IMR-90 (cell line): ENCODE measurements at regions not wholly inside any gene's neighbourhood (a gene's known extent, or its start where the extent isn't known, plus 50 kb on each side); places are given as distances from the start of the nearest gene placed in this dataset.

ENCODE experiments used
- ATAC-seq: fragments of 200-7000 bp; cut with Tn5 transposase; 2 replicates; pipeline ENCODE4 v1.9.1; 2020; ENCODE audit warnings: low read depth, mild to moderate bottlenecking, moderate library complexity
- BruUV-seq: library from RNA; stranded (reverse); fragments of 400-500 nt; replicated peaks from 2 replicates; lab custom pipeline; 2021; lab: Mats Ljungman, UMichigan
- CTCF ChIA-PET: fragments of 300-600 bp; formaldehyde crosslinking; extraction: SDS; loops from one replicate; lab custom pipeline; 2021; ENCODE audit warnings: antibody characterized with exemption; lab: Yijun Ruan, JAX
- POLR2A ChIA-PET: fragments of 300-600 bp; sonication (Branson Sonifier 250); formaldehyde crosslinking; loops from one replicate; lab custom pipeline; 2022; ENCODE audit warnings: antibody characterized with exemption; ENCODE audit not compliant: unreplicated experiment; lab: Charles Lee
- DNase-seq: peaks from one replicate; pipeline ENCODE4 v3.0.0; 2013
- H2AFZ ChIP-seq: replicated peaks from 2 replicates; pipeline ENCODE3; 2013; ENCODE audit warnings: low read length, mild to moderate bottlenecking; ENCODE audit not compliant: poor library complexity
- H2AK5ac ChIP-seq: 2 replicates; pipeline ENCODE4 v1.6.1; 2013; ENCODE audit warnings: low read depth, low read length, inconsistent platforms
- H2AK9ac ChIP-seq: replicated peaks from 2 replicates; pipeline ENCODE3; 2013; ENCODE audit warnings: mild to moderate bottlenecking, low read depth, low read length, moderate library complexity; ENCODE audit not compliant: poor library complexity
- H2BK120ac ChIP-seq: 2 replicates; pipeline ENCODE4 v1.6.1; 2013; ENCODE audit warnings: low read depth, low read length, inconsistent platforms
- H2BK15ac ChIP-seq: 3 replicates; pipeline ENCODE4 v1.6.1; 2013; ENCODE audit warnings: low read depth, low read length, inconsistent platforms
- H2BK20ac ChIP-seq: 2 replicates; pipeline ENCODE4 v1.6.1; 2013; ENCODE audit warnings: low read depth, mild to moderate bottlenecking, inconsistent platforms, low read length, moderate library complexity
- H2BK5ac ChIP-seq: 2 replicates; pipeline ENCODE4 v1.6.1; 2013; ENCODE audit warnings: mild to moderate bottlenecking, low read depth, low read length, inconsistent platforms; ENCODE audit not compliant: poor library complexity, severe bottlenecking
- H3K14ac ChIP-seq: replicated peaks from 2 replicates; pipeline ENCODE4 v1.6.1; 2013; ENCODE audit warnings: low read depth, low read length, inconsistent platforms
- H3K18ac ChIP-seq: 2 replicates; pipeline ENCODE4 v1.6.1; 2013; ENCODE audit warnings: low read depth, low read length, control low read depth
- H3K23ac ChIP-seq: 2 replicates; pipeline ENCODE4 v1.6.1; 2013; ENCODE audit warnings: low read depth, low read length, inconsistent platforms
- H3K27ac ChIP-seq: 2 replicates; pipeline ENCODE4 v1.5.1; 2013; ENCODE audit warnings: mild to moderate bottlenecking, control low read depth, low read length; ENCODE audit not compliant: insufficient read depth
- H3K27me3 ChIP-seq: 2 replicates; pipeline ENCODE4 v1.6.1; 2013; ENCODE audit warnings: low read length; ENCODE audit not compliant: control insufficient read depth, insufficient read depth
- H3K36me3 ChIP-seq: 2 replicates; pipeline ENCODE4 v1.6.1; 2013; ENCODE audit warnings: low read length, mixed read lengths; ENCODE audit not compliant: control insufficient read depth, insufficient read depth
- H3K4ac ChIP-seq: 2 replicates; pipeline ENCODE4 v1.6.1; 2013; ENCODE audit warnings: low read depth, low read length, inconsistent platforms
- H3K4me1 ChIP-seq: 2 replicates; pipeline ENCODE4 v1.6.1; 2013; ENCODE audit warnings: low read length, mixed read lengths; ENCODE audit not compliant: control insufficient read depth, insufficient read depth
- H3K4me2 ChIP-seq: 2 replicates; pipeline ENCODE4 v1.6.1; 2013; ENCODE audit warnings: low read depth, mild to moderate bottlenecking, control low read depth, low read length, moderate library complexity
- H3K4me3 ChIP-seq: 2 replicates; pipeline ENCODE4 v1.5.1; 2013; ENCODE audit warnings: low read depth, mild to moderate bottlenecking, control low read depth, low read length, moderate library complexity; ENCODE audit not compliant: insufficient read depth
- H3K56ac ChIP-seq: 2 replicates; pipeline ENCODE4 v1.6.1; 2013; ENCODE audit warnings: low read length, inconsistent platforms; ENCODE audit not compliant: insufficient read depth; ENCODE audit errors: extremely low read depth
- H3K79me1 ChIP-seq, 2 experiments: 2 replicates each; pipeline ENCODE4 v1.6.1; 2013; ENCODE audit warnings: low read length in 2 of 2, inconsistent platforms in 1 of 2, low read depth in 1 of 2
- H3K9ac ChIP-seq: 2 replicates; pipeline ENCODE4 v1.6.1; 2013; ENCODE audit warnings: low read depth, low read length, control low read depth
- H3K9me1 ChIP-seq: 2 replicates; pipeline ENCODE4 v1.6.1; 2013; ENCODE audit warnings: low read length, inconsistent platforms; ENCODE audit not compliant: insufficient read depth
- H3K9me3 ChIP-seq: 2 replicates; pipeline ENCODE4 v1.6.1; 2013; ENCODE audit warnings: low read length; ENCODE audit not compliant: control insufficient read depth, insufficient read depth
- H4K20me1 ChIP-seq: 2 replicates; pipeline ENCODE4 v1.6.1; 2013; ENCODE audit warnings: low read length, inconsistent platforms; ENCODE audit not compliant: insufficient read depth
- H4K5ac ChIP-seq: 2 replicates; pipeline ENCODE4 v1.6.1; 2013; ENCODE audit warnings: mild to moderate bottlenecking, low read depth, low read length, control low read depth
- H4K8ac ChIP-seq, 2 experiments: 2 replicates each; pipeline ENCODE4 v1.6.1; 2013; ENCODE audit warnings: low read depth in 2 of 2, low read length in 2 of 2, control low read depth in 1 of 2, inconsistent platforms in 1 of 2
- H4K91ac ChIP-seq: 2 replicates; pipeline ENCODE4 v1.6.1; 2013; ENCODE audit warnings: low read depth, low read length, inconsistent platforms; ENCODE audit not compliant: insufficient read depth
- BHLHE40 ChIP-seq: fragments of 150-350 bp; IDR thresholded peaks from 2 replicates; pipeline ENCODE4 v1.6.1; 2016; ENCODE audit warnings: mild to moderate bottlenecking, low read depth, low read length
- CEBPB ChIP-seq: IDR thresholded peaks from 2 replicates; pipeline ENCODE4 v1.6.1; 2012; ENCODE audit warnings: low read depth, low read length, improper control_type of control experiment
- MAZ ChIP-seq: IDR thresholded peaks from 2 replicates; pipeline ENCODE4 v1.6.1; 2012; ENCODE audit warnings: low read depth, mild to moderate bottlenecking, low read length, improper control_type of control experiment, moderate library complexity, borderline replicate concordance
- POLR2A ChIP-seq: IDR thresholded peaks from 2 replicates; pipeline ENCODE4 v1.6.1; 2012; ENCODE audit warnings: mild to moderate bottlenecking, low read depth, low read length
- RFX5 ChIP-seq: IDR thresholded peaks from 2 replicates; pipeline ENCODE4 v1.8.0; 2012; ENCODE audit warnings: low read depth, mild to moderate bottlenecking, low read length, moderate library complexity
- SMC3 ChIP-seq: fragments of 150-350 bp; IDR thresholded peaks from 2 replicates; pipeline ENCODE4 v1.6.1; 2016; ENCODE audit warnings: low read depth, mild to moderate bottlenecking, antibody characterized with exemption, low read length, moderate library complexity
- WGBS, 2 experiments: methylation state at CpG; one replicate each; pipeline versions ENCODE4 v1.1.5 to v1.1.7; 2013; ENCODE audit warnings: missing lambda C conversion rate in 2 of 2; ENCODE audit not compliant: insufficient read length in 1 of 2; ENCODE audit errors: extremely low coverage in 2 of 2; 5-methylcytosine and 5-hydroxymethylcytosine counted together
- dilution Hi-C: fragments of 300-500 bp; cut with HindIII; formaldehyde crosslinking; loops from one replicate; pipeline ENCODE4 v1.14.3; 2018; ENCODE audit warnings: low sequenced_read_pairs; ENCODE audit not compliant: unreplicated experiment
- in situ Hi-C: fragments of 300-500 bp; cut with MboI; formaldehyde crosslinking; loops from 3 replicates; pipeline ENCODE4 v1.14.3; 2019; ENCODE audit warnings: low sequenced_read_pairs, inconsistent platforms, mixed read lengths
- intact Hi-C: fragments of 100-400 bp; cut with micrococcal nuclease; formaldehyde crosslinking; loops from 2 replicates; pipeline ENCODE4 v1.10.0; 2022
- TF ChIP-seq, protein P1 (sequence below): conservative IDR thresholded peaks from 2 replicates; pipeline ENCODE4 v1.5.1; 2012; ENCODE audit warnings: mild to moderate bottlenecking, low read depth, low read length, improper control_type of control experiment
- TF ChIP-seq, protein P2 (sequence below): fragments of 150-350 bp; IDR thresholded peaks from 2 replicates; pipeline ENCODE4 v1.6.1; 2016; ENCODE audit warnings: low read depth, mild to moderate bottlenecking, low read length, moderate library complexity, borderline replicate concordance

DNA sequence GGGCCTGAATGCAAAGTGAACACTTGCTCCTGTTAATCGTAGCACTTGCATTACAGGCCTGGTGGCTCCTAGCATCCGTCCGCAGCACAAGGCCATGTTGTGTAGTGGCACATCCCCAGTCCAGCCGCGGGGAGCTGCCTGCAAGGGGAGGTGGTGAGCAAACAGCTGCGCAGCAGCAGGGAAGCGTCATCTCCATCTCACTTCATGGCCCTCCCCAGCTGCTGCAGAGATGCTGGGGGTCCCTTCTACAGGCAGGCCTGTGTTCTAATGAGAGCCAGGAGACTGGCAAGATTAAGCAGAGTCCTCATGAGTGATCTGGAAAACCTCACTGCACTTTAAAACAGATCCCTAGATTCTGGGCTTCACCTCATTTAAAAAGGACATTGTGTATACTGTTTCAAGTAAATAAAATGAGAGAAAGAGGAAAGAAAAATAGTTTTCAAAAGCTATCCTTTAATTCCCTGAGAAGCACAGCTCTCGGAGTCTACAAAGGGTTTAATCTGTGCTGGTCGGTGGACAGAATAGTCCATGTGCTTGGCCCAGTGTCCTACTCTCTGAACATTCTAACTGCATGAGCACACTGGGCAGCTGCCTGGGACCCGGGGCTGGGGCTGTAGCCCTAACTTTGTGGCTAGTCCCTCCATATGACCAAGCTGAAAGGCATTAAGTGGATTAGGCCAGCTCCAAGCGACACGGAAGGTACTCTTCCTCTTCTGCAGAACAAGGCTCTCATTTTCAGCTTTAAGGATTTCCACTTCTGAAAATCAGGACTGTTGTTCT lies 125.8 kb downstream of the LY86 start:
- Histone ChIP-seq H3K4me3 (no peak overlapping the region), H3K9me1 (no peaks in the 10 kb centered on the region; the same call in 1 of the 2 replicates), H3K4ac (no peak overlapping the region), H3K79me1 (no peaks in the 10 kb centered on the region), H3K56ac (no peak overlapping the region), H4K20me1 (no peaks in the 10 kb centered on the region), H4K91ac (no peak overlapping the region; the same call in 1 of the 2 replicates), H3K23ac (no peak overlapping the region), H2BK5ac (no peak overlapping the region), H3K4me1 (peaks cover 18% of the 10 kb centered on the region), H3K9ac (no peak overlapping the region), H2BK20ac (no peak overlapping the region), H2AFZ (no peak overlapping the region), H3K18ac (no peak overlapping the region), H3K27me3 (no peaks in the 10 kb centered on the region), H3K4me2 (no peak overlapping the region), H3K27ac (no peak overlapping the region), H4K5ac (no peak overlapping the region), H3K36me3 (no peaks in the 10 kb centered on the region), H2BK15ac (no peak overlapping the region), H2AK9ac (no peak overlapping the region), H3K9me3 (no peaks in the 10 kb centered on the region), H2AK5ac (no peak overlapping the region), H2BK120ac (no peak overlapping the region), H3K14ac (no peak overlapping the region), H4K8ac (no peak overlapping the region)
- DNase-seq (peak; percentile 15), ATAC-seq (no peak)
- dilution Hi-C loops (no loop called here), in situ Hi-C loops (no loop called here), intact Hi-C loops (no loop called here)
- ChIA-PET POLR2A (no interaction called here), CTCF (no interaction called here)
- 66% methylated on average over 2 of the region's 12 CpGs; no CpG with 5 or more reads in 1 of the 2 experiments for WGBS, 2 experiments
- no peak for TF ChIP-seq SMC3
- no peak for TF ChIP-seq POLR2A
- no peak for TF ChIP-seq RFX5
- TF ChIP-seq, protein P1, sequence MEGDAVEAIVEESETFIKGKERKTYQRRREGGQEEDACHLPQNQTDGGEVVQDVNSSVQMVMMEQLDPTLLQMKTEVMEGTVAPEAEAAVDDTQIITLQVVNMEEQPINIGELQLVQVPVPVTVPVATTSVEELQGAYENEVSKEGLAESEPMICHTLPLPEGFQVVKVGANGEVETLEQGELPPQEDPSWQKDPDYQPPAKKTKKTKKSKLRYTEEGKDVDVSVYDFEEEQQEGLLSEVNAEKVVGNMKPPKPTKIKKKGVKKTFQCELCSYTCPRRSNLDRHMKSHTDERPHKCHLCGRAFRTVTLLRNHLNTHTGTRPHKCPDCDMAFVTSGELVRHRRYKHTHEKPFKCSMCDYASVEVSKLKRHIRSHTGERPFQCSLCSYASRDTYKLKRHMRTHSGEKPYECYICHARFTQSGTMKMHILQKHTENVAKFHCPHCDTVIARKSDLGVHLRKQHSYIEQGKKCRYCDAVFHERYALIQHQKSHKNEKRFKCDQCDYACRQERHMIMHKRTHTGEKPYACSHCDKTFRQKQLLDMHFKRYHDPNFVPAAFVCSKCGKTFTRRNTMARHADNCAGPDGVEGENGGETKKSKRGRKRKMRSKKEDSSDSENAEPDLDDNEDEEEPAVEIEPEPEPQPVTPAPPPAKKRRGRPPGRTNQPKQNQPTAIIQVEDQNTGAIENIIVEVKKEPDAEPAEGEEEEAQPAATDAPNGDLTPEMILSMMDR: no peak
- TF ChIP-seq MAZ: no peak
- no peak for TF ChIP-seq CEBPB
- no peak for TF ChIP-seq BHLHE40
- TF ChIP-seq, protein P2, sequence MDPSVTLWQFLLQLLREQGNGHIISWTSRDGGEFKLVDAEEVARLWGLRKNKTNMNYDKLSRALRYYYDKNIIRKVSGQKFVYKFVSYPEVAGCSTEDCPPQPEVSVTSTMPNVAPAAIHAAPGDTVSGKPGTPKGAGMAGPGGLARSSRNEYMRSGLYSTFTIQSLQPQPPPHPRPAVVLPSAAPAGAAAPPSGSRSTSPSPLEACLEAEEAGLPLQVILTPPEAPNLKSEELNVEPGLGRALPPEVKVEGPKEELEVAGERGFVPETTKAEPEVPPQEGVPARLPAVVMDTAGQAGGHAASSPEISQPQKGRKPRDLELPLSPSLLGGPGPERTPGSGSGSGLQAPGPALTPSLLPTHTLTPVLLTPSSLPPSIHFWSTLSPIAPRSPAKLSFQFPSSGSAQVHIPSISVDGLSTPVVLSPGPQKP: no peak
- no TSS peak for BruUV-seq
